ENCODE measurements at regions not wholly inside any gene's neighbourhood (a gene's known extent, or its start where the extent isn't known, plus 50 kb on each side); places are given as distances from the start of the nearest gene placed in this dataset.

DNA sequence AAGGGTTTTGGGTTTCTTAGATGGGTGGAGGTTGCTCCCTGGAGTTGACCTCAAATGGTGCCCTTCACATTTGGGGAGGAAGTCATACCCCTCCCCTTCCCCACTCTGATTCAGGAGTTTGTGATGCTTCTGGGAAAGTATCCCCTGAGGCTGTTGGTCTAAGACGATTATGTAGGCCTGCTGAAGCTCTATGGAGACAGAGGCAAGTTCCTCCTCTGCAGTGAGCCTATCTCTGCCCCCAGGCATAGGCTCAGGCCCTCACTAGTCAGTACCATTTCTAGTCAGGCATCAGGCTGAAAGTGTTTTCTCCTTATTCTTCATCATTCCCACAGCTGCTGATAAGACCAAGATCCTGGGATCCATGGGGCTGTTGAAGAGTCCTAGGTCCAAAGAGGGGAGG lies 271.6 kb upstream of the NUDT12 start:
- TF ChIP-seq GATA2 (IDR thresholded peaks at IDR 0.05; ENCODE audit: low read depth, low read length) (no peak), GATA3 (IDR thresholded peaks at IDR 0.05; ENCODE audit: low read depth, low read length) (no peak)
